Brain microvascular endothelial cell (primary cell): ENCODE measurements at regions not wholly inside any gene's neighbourhood (a gene's known extent, or its start where the extent isn't known, plus 50 kb on each side); places are given as distances from the start of the nearest gene placed in this dataset.

ENCODE experiments used
- DNase-seq: peaks from one replicate; pipeline ENCODE4 v3.0.0-alpha.2; 2020
- H3K27ac ChIP-seq: fragments of 250-450 bp; sonication (Bioruptor Pico); 2 replicates; pipeline ENCODE4 v1.5.1; 2020; ENCODE audit warnings: mild to moderate bottlenecking, moderate library complexity
- H3K27me3 ChIP-seq: fragments of 250-450 bp; sonication (Bioruptor Pico); replicated peaks from 2 replicates; pipeline ENCODE4 v1.5.1; 2020; ENCODE audit warnings: mild to moderate bottlenecking
- H3K36me3 ChIP-seq: fragments of 250-450 bp; sonication (Bioruptor Pico); replicated peaks from 2 replicates; pipeline ENCODE4 v1.5.1; 2020; ENCODE audit warnings: mild to moderate bottlenecking
- H3K4me3 ChIP-seq: 2 replicates; pipeline ENCODE4 v1.5.1; 2011; ENCODE audit warnings: low read depth, mild to moderate bottlenecking, control low read depth, low read length, moderate library complexity
- CTCF ChIP-seq: IDR thresholded peaks from 2 replicates; pipeline ENCODE4 v1.5.1; 2011; ENCODE audit warnings: low read depth, mild to moderate bottlenecking, moderate library complexity, low read length, control low read depth, inconsistent platforms; ENCODE audit errors: missing control alignments
- in situ Hi-C: cut with HindIII; loops from 2 replicates; pipeline ENCODE4 v1.10.0; 2017; ENCODE audit warnings: low sequenced_read_pairs, low pct_ligation_motif_present

DNA sequence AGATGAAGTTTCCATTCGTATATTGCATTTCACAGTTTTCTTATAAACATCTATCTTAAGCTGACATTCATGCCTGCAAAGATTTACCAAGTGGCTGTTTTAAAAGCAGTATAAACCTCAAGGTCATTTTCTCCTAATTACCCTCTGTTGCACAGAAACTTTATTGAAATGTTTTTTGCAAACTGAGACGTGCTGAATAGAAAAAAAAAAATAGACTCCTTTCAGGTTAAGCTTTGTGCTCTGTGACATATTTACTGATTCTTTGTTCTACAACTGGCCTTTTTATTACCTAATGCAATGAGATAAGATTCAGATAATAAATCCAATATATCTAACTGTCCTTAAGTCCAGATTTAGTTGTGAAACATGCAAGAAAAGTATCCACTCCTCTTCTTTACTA lies 938.7 kb downstream of the DSC3 start:
- in situ Hi-C loops: no loop called here
- no peak for DNase-seq
- Histone ChIP-seq H3K27me3 (no peaks in the 10 kb centered on the region), H3K27ac (no peak overlapping the region), H3K36me3 (no peaks in the 10 kb centered on the region), H3K4me3 (no peak overlapping the region)
- TF ChIP-seq CTCF: no peak

- Histone ChIP-seq H3K27me3 (no peaks in the 10 kb centered on the region), H3K36me3 (no peaks in the 10 kb centered on the region), H3K4me3 (no peak overlapping the region), H3K27ac (no peak overlapping the region)
- DNase-seq: no peak
- in situ Hi-C loops: no loop called here
- TF ChIP-seq CTCF: no peak
Observed at GRCh38 chr18:30096796-30097195, 945.7 kb downstream of the DSC3 start.

DNA sequence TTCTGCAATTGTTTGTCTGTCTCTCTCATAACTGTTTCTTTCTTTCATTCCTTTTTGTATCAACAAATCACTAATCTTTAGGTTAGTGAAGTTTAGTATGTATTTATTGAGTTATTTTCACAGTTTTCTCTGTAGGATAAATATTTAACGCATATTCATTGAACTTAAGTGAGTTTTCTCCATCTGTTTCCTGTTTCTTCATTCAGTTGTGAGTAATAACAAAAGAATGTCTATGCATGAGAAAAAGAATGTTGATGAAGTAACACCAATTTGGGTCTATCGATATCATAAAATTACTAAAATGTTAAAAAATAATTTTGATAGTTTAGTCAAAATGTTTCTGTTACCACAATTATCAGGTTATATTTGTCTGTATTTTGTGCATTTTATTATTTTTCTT lies 948.0 kb downstream of the DSC3 start:
- DNase-seq: no peak
- Histone ChIP-seq H3K27me3 (no peaks in the 10 kb centered on the region), H3K27ac (no peak overlapping the region), H3K36me3 (no peaks in the 10 kb centered on the region), H3K4me3 (no peak overlapping the region)
- in situ Hi-C loops: no loop called here
- no peak for TF ChIP-seq CTCF

- Histone ChIP-seq H3K36me3 (no peaks in the 10 kb centered on the region), H3K27ac (no peak overlapping the region), H3K4me3 (no peak overlapping the region), H3K27me3 (no peaks in the 10 kb centered on the region)
- in situ Hi-C loops: no loop called here
- no peak for DNase-seq
- TF ChIP-seq CTCF: no peak
Observed at GRCh38 chr18:30093376-30093775, 949.2 kb downstream of the DSC3 start.

- DNase-seq: no peak
- H3K27ac ChIP-seq: no peak overlapping the region
- no peak for TF ChIP-seq CTCF
- H3K36me3 ChIP-seq: no peaks in the 10 kb centered on the region
- in situ Hi-C loops: no loop called here
- no peak overlapping the region for H3K4me3 ChIP-seq
- H3K27me3 ChIP-seq: no peaks in the 10 kb centered on the region
Observed at GRCh38 chr18:30088238-30089015, 954.1 kb downstream of the DSC3 start.

- TF ChIP-seq CTCF: no peak
- no peak for DNase-seq
- H3K27ac ChIP-seq: no peak overlapping the region
- no peaks in the 10 kb centered on the region for H3K36me3 ChIP-seq
- no peak overlapping the region for H3K4me3 ChIP-seq
- in situ Hi-C loops: no loop called here
- no peaks in the 10 kb centered on the region for H3K27me3 ChIP-seq
Observed at GRCh38 chr18:30086351-30086750, 956.2 kb downstream of the DSC3 start.
